Activated naive CD4-positive, alpha-beta T cell treated with anti-CD3 and anti-CD28 coated beads for 36 hours (primary cell): ENCODE measurements at regions not wholly inside any gene's neighbourhood (a gene's known extent, or its start where the extent isn't known, plus 50 kb on each side); places are given as distances from the start of the nearest gene placed in this dataset.

Experiments used
- CTCF ChIA-PET: fragments of 350-600 bp; sonication (Branson Sonifier 250); formaldehyde crosslinking; loops from one replicate; lab custom pipeline; 2021; ENCODE audit warnings: antibody characterized with exemption; lab: Charles Lee
- DNase-seq: peaks from one replicate; pipeline ENCODE4 v3.0.0-alpha.2; 2020
- H3K27ac Mint-ChIP-seq: one replicate; pipeline ENCODE4 v1.8.0; 2021; ENCODE audit warnings: mild to moderate bottlenecking, mixed read lengths
- H3K27me3 Mint-ChIP-seq: one replicate; pipeline ENCODE4 v1.8.0; 2021; ENCODE audit warnings: low read depth, mixed read lengths
- H3K36me3 Mint-ChIP-seq: one replicate; pipeline ENCODE4 v1.8.0; 2021; ENCODE audit warnings: low read depth, mixed read lengths
- H3K4me1 Mint-ChIP-seq: one replicate; pipeline ENCODE4 v1.8.0; 2021; ENCODE audit warnings: low read depth, mixed read lengths
- H3K4me3 Mint-ChIP-seq: one replicate; pipeline ENCODE4 v1.8.0; 2021; ENCODE audit warnings: mild to moderate bottlenecking, moderate library complexity, mixed read lengths
- H3K9me3 Mint-ChIP-seq: one replicate; pipeline ENCODE4 v1.8.0; 2021; ENCODE audit warnings: mixed read lengths
- intact Hi-C: fragments of 100-400 bp; cut with micrococcal nuclease; formaldehyde crosslinking; loops from one replicate; pipeline ENCODE4 v1.15.1; 2023

DNA sequence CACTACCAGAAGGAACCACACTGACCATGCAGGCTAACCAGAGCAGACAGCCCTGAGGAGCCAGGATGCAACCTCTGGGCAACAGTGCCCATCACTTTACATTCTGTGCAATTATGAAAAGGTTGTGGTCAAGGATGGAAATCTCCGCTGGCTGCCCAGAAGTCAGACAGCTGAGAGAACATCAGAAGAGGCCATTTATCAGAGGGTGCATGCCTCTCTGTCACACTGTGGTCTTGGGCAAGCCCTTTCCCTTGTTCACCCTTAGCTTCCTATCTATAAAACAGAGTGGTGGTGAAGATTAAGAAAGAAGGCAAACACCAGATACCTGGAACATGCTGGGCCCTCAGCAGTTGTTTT is 120.7 kb upstream of the GDF10 start:
- Mint-ChIP-seq H3K27ac (no peak overlapping the region), H3K36me3 (no peaks in the 10 kb centered on the region), H3K4me1 (no peaks in the 10 kb centered on the region), H3K9me3 (no peaks in the 10 kb centered on the region), H3K4me3 (no peak overlapping the region), H3K27me3 (no peaks in the 10 kb centered on the region)
- CTCF ChIA-PET, result interaction anchor here (0.6 kb wide), 1 partner anchor 46 kb away, joined by 3 read pairs; no protein-coding TSS in a partner anchor
- intact Hi-C loops, result no loop called here
- DNase-seq, result no peak

DNA sequence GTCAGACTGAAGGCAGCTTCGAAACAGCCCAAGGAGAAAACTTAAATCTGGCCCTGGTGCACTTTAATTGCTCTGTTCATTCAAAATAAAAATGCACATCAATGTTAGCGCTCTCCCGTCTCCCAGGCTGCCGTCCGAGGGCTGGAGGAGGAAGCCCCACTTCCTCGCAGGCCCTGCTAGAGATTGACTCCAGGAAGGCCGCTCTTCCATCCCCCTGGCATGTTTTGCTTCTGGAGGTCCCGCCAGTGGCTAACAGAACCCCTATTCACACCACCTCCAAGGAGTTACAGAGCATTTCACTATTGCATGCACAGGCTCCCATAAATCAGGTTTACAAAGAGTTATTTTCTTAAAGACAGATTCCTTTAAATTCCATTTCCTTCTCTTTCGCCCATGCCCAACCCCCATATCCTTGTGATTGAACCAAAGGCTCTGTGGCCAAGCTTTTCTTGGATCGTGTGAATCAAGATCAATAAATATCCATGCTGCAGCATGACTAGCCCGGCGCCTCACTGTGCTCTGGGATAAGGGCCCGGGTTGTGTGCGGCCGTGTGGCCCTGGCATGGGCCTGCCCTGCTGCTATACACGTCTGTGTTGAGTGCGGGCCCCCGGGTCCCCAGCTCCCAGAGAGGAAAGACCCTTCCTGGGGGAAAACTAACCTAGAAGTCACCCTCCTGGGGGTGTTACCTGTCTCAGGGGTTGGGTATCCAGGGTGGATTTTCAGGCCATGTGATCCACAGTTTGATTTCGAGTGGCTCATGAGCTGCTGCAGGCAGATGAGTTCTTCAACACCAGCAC is 118.7 kb upstream of the GDF10 start:
- H3K9me3 Mint-ChIP-seq, result no peaks in the 10 kb centered on the region
- intact Hi-C loops, result no loop called here
- CTCF ChIA-PET, result interaction anchor here (1.1 kb wide), 1 partner anchor 130 kb away, joined by 3 read pairs; no protein-coding TSS in a partner anchor
- H3K4me3 Mint-ChIP-seq, result no peak overlapping the region
- H3K27me3 Mint-ChIP-seq, result no peaks in the 10 kb centered on the region
- no peaks in the 10 kb centered on the region for H3K36me3 Mint-ChIP-seq
- no peak overlapping the region for H3K27ac Mint-ChIP-seq
- H3K4me1 Mint-ChIP-seq, result no peaks in the 10 kb centered on the region
- no peak for DNase-seq

DNA sequence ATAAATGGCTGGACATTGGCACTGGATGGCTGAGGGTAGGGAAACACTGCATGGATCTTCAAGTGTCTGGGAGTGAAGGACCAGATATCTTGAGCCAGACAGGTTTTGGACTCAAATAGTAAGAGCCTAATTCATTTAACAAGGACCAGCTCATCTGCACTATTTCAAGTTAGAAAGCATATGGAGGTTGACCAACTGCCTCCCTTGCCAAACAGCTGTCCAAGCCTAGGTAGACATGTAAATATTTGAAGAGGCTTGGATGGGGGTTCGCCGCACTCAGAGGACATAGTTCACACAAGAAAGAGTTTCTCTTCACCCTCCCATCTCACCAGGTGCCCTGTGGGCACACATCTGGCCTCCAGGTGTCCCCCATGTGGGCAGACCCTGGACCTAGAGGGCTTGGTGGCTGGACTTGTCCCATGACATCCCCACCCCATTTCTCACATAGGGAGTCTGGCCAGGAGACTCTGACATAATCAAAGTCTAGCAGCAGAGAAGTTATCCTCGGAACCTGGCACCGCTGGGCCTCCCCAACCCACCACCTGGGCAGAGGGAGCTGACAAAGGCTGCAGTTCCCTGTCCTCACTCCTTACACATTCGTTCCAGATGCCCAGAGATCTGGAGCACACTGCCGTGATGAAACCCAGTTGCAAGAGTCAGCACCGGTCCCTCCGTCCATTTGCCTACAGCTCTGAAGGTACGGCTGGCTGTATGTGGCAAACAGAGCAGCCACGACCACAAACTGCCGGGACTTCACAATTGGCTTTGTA is 116.9 kb upstream of the GDF10 start:
- CTCF ChIA-PET, result no interaction called here
- no peaks in the 10 kb centered on the region for H3K36me3 Mint-ChIP-seq
- H3K9me3 Mint-ChIP-seq, result no peaks in the 10 kb centered on the region
- no peak overlapping the region for H3K4me3 Mint-ChIP-seq
- no peaks in the 10 kb centered on the region for H3K27me3 Mint-ChIP-seq
- intact Hi-C loops, result no loop called here
- DNase-seq, result no peak
- no peak overlapping the region for H3K27ac Mint-ChIP-seq
- no peaks in the 10 kb centered on the region for H3K4me1 Mint-ChIP-seq

DNA sequence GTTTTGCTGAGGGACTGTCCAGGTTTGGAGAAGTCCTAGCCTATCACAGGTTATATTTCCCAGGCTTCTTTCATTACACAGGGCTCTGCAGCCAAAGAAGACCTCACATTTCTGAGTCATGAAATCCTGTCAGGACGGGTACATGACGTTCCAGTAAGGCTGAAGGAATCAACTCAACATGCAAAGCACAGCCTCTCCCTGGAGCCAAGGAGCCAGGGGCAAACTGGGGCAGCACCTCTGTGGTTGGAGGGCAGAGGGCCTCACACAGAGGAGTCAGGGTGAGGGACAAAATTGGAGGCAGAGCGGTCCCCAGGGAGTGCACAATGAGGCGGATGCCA is 116.3 kb upstream of the GDF10 start:
- Mint-ChIP-seq H3K36me3 (no peaks in the 10 kb centered on the region), H3K27me3 (no peaks in the 10 kb centered on the region), H3K9me3 (no peaks in the 10 kb centered on the region), H3K4me1 (no peaks in the 10 kb centered on the region), H3K4me3 (no peak overlapping the region), H3K27ac (no peak overlapping the region)
- intact Hi-C loops, result no loop called here
- DNase-seq, result no peak
- CTCF ChIA-PET, result interaction anchor here (1.2 kb wide), 1 partner anchor 32 kb away, joined by 6 read pairs; no protein-coding TSS in a partner anchor

DNA sequence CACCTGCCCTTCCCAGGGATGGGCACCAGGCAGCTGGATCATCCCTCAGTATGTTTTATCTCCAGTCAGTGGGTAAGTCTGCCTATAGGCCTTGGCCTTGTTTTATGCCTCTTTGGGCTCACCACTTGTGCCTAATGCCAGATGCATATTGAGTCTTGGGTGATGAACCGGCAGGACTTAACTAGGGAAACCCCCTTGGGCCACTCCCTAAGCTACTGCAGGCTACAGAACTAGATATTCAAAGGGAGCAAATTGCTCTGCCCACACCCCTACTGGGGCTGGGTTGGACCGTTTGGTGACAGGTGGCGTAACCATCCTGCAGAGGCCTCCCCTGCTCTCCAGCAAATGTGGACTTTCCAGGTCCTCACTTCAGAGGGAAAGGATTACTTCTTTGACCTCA is 115.7 kb upstream of the GDF10 start:
- Mint-ChIP-seq H3K27ac (no peak overlapping the region), H3K4me1 (no peaks in the 10 kb centered on the region), H3K9me3 (no peaks in the 10 kb centered on the region), H3K4me3 (no peak overlapping the region), H3K36me3 (no peaks in the 10 kb centered on the region), H3K27me3 (no peaks in the 10 kb centered on the region)
- CTCF ChIA-PET, result interaction anchor here (1.2 kb wide), 1 partner anchor 33 kb away, joined by 6 read pairs; no protein-coding TSS in a partner anchor
- DNase-seq, result no peak
- intact Hi-C loops, result no loop called here

DNA sequence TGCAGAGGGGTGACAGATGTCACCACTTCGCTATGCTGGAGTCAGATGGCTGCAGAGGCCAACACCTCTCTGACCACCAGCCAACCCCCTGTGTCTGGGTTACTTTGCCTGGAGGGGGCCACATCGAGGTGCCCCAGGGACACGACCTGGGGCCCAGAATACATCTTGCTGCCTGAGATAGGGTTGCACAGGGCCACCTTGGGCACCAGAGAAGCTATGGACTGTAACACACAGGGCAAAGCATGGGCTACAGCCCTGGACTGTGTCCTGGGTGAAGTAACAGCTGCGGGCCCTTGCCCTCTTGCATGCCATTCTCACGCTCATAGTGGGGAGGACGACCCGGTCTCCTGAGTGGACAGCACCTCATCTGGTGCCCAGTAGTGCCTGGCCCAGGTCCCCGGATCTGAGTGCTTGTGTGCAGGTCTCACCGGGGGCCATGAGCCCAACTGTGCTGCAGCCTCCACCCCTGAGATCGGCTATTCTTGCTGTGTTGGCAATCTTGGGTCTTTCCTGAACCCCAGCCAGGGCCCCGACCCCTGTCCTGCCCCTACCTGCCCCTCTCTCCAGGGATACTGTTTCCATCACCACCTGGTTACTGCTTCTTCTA is 115.2 kb upstream of the GDF10 start:
- no peaks in the 10 kb centered on the region for H3K36me3 Mint-ChIP-seq
- H3K27ac Mint-ChIP-seq, result no peak overlapping the region
- intact Hi-C loops, result no loop called here
- H3K27me3 Mint-ChIP-seq, result no peaks in the 10 kb centered on the region
- no peak overlapping the region for H3K4me3 Mint-ChIP-seq
- no peaks in the 10 kb centered on the region for H3K9me3 Mint-ChIP-seq
- DNase-seq, result no peak
- CTCF ChIA-PET, result interaction anchor here (1.2 kb wide), 1 partner anchor 33 kb away, joined by 6 read pairs; no protein-coding TSS in a partner anchor
- H3K4me1 Mint-ChIP-seq, result no peaks in the 10 kb centered on the region

DNA sequence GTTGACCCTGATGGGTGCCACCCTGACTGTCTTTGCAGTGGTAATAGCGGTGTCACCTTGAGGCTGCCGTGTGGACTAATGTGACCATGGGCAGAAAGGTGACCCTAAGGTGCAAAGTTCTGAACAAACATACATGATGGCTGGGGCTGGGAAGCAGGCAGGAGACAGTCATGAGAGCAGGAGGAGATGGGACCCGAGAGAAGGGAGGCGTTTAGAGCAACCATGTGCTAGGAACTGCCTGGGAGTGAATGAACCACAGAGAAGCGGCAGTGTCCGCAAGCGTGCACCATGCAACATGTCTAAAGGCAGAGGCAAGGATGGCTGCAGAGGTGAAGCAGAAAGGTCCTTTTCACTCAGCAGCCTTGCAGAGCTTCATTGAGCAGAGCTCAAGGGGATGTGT is 113.1 kb upstream of the GDF10 start:
- intact Hi-C loops, result no loop called here
- no peaks in the 10 kb centered on the region for H3K9me3 Mint-ChIP-seq
- DNase-seq, result no peak
- no peak overlapping the region for H3K4me3 Mint-ChIP-seq
- CTCF ChIA-PET, result no interaction called here
- no peak overlapping the region for H3K27ac Mint-ChIP-seq
- no peaks in the 10 kb centered on the region for H3K4me1 Mint-ChIP-seq
- no peaks in the 10 kb centered on the region for H3K36me3 Mint-ChIP-seq
- no peaks in the 10 kb centered on the region for H3K27me3 Mint-ChIP-seq

DNA sequence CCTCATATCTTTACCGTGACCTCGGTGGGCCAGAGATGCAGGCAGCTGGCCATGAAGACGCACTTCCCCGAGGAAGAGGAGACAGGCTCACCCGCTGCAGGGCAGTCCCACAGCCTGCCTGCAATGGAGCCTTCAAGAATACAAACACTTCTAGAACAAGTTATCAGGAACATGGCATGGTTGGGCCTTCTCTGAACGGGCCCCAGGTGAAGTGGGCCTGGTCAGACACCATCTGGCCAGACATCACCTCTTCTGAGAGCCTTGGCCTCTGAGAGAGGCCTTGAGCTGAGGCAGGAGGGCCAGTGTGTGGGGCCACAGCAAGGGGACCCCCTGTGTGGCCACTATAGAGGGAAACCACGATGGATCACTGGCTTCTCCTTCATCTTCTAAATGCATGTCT is 112.4 kb upstream of the GDF10 start:
- H3K4me3 Mint-ChIP-seq, result no peak overlapping the region
- H3K4me1 Mint-ChIP-seq, result no peaks in the 10 kb centered on the region
- intact Hi-C loops, result no loop called here
- CTCF ChIA-PET, result interaction anchor here (1.1 kb wide), 1 partner anchor 163 kb away, joined by 3 read pairs; no protein-coding TSS in a partner anchor
- no peak overlapping the region for H3K27ac Mint-ChIP-seq
- H3K9me3 Mint-ChIP-seq, result no peaks in the 10 kb centered on the region
- H3K27me3 Mint-ChIP-seq, result no peaks in the 10 kb centered on the region
- no peaks in the 10 kb centered on the region for H3K36me3 Mint-ChIP-seq
- no peak for DNase-seq

DNA sequence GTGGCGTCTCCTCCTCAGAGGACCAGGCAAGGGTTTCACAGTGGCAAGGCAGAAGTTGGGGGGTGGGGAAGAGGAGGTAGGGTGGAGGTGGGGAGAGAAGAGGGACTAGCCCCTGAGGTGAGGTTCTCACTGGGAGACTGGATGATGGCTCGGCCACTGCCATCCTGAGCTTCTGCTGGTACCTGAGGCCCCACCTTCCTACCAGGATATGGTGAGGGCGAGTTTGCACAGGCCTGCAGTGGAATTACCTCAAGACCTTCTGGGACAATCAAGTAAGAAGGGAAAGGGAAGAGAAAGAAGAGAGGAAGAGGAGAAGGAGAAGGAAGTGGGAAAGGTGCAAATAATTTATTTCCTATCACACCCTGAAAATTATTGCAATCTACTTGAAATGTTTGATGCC is 111.8 kb upstream of the GDF10 start:
- intact Hi-C loops, result no loop called here
- H3K4me1 Mint-ChIP-seq, result no peaks in the 10 kb centered on the region
- no peak overlapping the region for H3K27ac Mint-ChIP-seq
- CTCF ChIA-PET, result interaction anchor here (1.1 kb wide), 1 partner anchor 164 kb away, joined by 3 read pairs; no protein-coding TSS in a partner anchor
- no peak for DNase-seq
- H3K36me3 Mint-ChIP-seq, result no peaks in the 10 kb centered on the region
- no peaks in the 10 kb centered on the region for H3K9me3 Mint-ChIP-seq
- no peaks in the 10 kb centered on the region for H3K27me3 Mint-ChIP-seq
- H3K4me3 Mint-ChIP-seq, result no peak overlapping the region

DNA sequence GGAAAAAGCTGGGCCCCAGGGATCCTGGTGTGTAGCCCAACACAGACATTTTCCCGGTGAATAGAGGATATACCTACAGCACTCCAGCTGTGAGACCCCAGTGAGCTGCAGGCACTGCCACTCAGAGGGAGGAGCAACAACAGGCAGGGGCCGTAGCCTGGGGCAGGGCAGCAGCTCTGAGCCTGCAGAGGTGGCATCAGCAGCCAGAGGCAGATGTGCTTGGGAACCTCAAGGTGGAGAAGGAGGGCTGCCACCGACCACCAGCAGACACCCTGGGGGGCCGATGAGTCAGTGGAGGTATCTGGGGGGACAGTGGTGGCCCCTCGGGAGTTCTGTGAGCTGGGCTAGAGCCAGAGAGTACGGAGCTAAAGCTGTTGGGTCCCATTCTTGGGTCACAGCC is 110.2 kb upstream of the GDF10 start:
- Mint-ChIP-seq H3K36me3 (no peaks in the 10 kb centered on the region), H3K4me3 (no peak overlapping the region), H3K27ac (no peak overlapping the region), H3K27me3 (no peaks in the 10 kb centered on the region), H3K9me3 (no peaks in the 10 kb centered on the region), H3K4me1 (peaks cover under 1% of the 10 kb centered on the region)
- CTCF ChIA-PET, result no interaction called here
- no peak for DNase-seq
- intact Hi-C loops, result no loop called here

DNA sequence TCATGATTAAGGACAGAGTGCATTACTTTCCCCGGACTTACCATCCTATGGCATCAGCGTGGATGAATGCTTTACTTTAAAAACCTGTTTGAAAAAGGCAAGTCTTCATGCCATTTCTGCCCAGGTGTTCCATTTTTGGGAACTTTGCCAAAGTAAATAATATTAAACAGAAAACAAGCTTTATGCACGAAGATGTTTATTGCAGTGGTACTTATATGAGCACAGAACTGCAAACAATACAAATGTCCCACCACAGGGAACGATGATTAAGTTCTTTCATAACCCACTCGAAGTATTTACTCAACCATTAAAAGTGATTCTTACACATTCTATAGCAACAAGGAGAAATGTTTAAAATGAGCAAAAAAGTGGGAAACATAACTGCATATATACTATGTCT is 109.7 kb upstream of the GDF10 start:
- CTCF ChIA-PET, result no interaction called here

DNA sequence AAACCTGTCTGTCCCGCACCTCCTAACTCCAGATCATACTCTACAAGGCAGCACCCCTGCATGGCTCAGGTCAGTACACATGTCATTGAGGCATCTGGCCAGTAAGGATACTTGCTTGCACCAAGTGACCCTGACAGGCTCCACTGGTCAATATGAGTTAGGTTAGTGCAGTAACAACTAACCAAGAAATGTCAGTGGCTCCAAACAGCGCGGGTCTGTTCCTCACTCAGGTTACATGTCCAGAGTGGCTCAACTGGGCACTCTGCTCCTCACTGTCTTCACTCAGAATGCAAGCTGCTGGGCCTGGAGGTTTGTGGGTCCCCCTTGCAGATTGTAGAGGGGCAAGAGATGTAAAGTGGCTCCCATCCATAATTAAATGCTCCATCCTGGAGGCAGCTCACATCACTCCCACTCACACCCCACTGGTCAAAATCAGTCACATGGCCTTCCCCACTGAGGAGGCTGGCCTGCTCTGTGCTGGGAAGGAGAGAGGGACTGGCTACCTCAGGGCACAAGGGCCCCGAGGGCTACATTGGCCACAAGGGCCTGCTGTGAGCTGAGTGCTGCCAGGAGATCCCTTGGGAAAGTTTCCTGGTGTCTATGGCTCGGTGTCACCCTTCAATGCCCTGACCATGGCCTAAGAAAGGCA is 109.1 kb upstream of the GDF10 start:
- Mint-ChIP-seq H3K4me3 (no peak overlapping the region), H3K36me3 (no peaks in the 10 kb centered on the region), H3K4me1 (peaks cover 12% of the 10 kb centered on the region), H3K9me3 (no peaks in the 10 kb centered on the region), H3K27me3 (no peaks in the 10 kb centered on the region), H3K27ac (no peak overlapping the region)
- CTCF ChIA-PET, result no interaction called here
- intact Hi-C loops, result no loop called here
- no peak for DNase-seq

More for the DNA sequence above, 109.7 kb upstream of the GDF10 start:
- no peak for DNase-seq
- no peak overlapping the region for H3K27ac Mint-ChIP-seq
- intact Hi-C loops, result no loop called here
- H3K27me3 Mint-ChIP-seq, result no peaks in the 10 kb centered on the region
- no peak overlapping the region for H3K4me3 Mint-ChIP-seq
- no peaks in the 10 kb centered on the region for H3K36me3 Mint-ChIP-seq
- H3K9me3 Mint-ChIP-seq, result no peaks in the 10 kb centered on the region
- H3K4me1 Mint-ChIP-seq, result peaks cover 6% of the 10 kb centered on the region
